ENCODE measurements at regions not wholly inside any gene's neighbourhood (a gene's known extent, or its start where the extent isn't known, plus 50 kb on each side); places are given as distances from the start of the nearest gene placed in this dataset.

GRCh38 chr5:174462129-174462528 is 262.3 kb upstream of the MSX2 start:
- no peak for TF ChIP-seq PAX5 (IDR thresholded peaks at IDR 0.05; ENCODE audit: insufficient read depth, low read length, severe bottlenecking)
- TF ChIP-seq POLR2AphosphoS5 (IDR thresholded peaks at IDR 0.05; ENCODE audit: low read depth, low read length), result no peak
- TF ChIP-seq POLR2A (IDR thresholded peaks at IDR 0.05; ENCODE audit: low read depth, low read length), result no peak
- TF ChIP-seq TAF1 (IDR thresholded peaks at IDR 0.05; ENCODE audit: low read depth, low read length), result no peak
- no peak for TF ChIP-seq SPI1 (IDR thresholded peaks at IDR 0.05; ENCODE audit: low read depth, low read length)
- TF ChIP-seq POU2F2 (IDR thresholded peaks at IDR 0.05; ENCODE audit: low read depth, low read length), result no peak

All from GM12891 (cell line).